ENCODE measurements at regions not wholly inside any gene's neighbourhood (a gene's known extent, or its start where the extent isn't known, plus 50 kb on each side); places are given as distances from the start of the nearest gene placed in this dataset.
"Not testable (repeated sequence)": the region's sequence is repeated elsewhere in the genome, so short reads cannot be mapped to it uniquely, and the experiment has no call there.

DNA sequence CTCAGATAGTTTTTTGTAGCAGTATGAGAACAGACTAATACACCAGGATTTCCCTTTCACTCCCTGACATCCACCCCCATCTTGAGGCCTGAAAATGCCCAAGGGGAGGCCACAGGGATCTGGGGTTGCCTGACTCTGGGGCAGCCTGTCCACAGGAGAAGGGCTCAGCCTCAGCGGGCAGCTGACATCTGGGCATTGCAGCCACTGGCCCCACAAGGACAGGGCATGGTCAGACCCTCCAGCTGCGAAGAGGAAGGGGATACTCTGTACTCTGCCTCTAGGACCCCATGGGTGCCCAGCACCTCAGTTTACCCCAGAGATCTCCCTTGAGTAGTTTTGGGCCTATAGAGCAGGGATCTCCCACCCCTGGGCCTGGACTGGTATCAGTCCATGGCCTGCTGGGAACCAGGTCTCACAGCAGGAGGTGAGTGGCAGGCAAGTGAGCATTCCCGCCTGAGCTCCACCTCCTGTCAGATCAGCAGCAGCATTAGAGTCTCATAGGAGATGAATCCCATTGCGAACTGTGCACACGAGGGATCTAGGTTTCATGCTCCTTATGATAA is 138.9 kb downstream of the HMX1 start:
- no peak for DNase-seq

- DNase-seq = no peak
Observed at GRCh38 chr4:8732092-8732491, 139.5 kb downstream of the CPZ start.

DNA sequence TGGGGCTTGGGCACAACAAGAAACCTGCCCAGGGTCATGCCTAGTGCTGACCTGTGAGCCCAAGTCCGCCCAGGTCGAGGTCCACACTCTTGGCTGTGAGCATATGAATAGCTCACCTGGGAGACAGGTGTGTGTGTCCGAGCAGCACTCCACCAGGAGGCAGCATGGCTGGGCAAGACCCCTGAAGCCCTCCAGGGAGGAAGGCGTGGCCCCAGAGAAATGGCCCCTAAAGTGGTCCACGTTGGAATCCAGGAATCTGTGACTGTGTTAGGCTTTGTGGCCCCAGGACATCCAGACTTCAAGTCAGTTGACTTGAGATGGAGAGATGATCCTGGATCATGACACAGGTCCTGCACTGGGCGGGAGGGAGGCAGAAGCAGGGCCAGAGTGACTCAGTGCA is 138.8 kb downstream of the CPZ start:
- no peak for DNase-seq

DNA sequence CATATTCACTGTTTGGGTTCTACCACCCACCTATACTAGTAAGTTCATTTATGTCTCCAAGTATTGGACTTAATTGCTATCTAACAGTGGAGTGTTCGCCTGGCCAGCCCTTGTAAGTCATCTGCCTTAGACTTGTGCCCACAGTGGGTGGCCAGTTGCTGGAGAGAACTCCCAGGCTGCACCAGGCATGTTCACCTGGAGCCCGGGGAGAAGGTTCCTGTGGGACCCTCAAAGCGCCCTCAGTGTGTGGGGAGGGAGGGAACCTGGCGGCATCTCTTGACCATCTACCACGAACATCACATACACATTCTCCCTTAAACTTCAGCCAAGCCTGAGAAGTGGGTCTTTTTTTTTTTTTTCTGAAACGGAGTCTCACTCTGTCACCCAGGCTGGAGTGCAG is 138.1 kb downstream of the CPZ start:
- no peak for DNase-seq

GRCh38 chr4:8730159-8730558 is 137.6 kb downstream of the CPZ start:
- no peak for DNase-seq

DNA sequence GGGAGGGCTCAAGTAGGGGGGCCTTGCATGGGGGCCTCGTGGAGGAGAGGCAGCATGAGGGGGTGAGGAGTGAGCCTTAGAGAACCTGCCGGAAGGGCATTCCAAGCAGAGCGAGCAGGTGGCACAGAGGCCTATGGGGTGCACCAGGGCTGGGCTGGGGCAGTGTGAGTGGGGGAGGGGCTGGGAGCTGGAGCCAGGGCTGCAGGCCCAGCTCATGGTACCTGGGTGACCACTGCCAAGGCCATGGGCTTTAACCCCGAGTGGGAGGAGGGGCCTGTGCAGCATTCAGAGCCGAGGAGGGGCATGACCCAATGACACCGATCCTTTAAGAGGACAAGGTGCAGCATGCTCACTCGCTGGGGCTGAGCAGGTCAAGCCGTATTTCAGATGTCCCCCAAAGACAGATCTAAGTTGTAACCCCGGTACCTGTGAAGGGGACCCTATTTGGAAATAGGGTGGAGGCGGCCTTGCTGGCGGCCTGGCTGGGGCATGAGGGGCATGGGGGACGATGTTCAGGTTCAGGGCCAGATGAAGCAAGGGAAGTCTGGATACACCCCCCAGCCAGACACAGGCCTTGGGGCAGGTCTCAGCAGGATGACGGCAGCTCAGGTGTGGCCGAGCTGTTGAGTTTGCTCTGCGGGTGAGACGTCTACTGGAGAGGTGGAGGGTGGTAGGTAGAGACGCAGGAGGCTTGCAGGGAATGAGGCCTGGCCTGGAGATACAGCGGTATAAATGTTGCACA is 137.0 kb downstream of the CPZ start:
- DNase-seq = no peak

DNA sequence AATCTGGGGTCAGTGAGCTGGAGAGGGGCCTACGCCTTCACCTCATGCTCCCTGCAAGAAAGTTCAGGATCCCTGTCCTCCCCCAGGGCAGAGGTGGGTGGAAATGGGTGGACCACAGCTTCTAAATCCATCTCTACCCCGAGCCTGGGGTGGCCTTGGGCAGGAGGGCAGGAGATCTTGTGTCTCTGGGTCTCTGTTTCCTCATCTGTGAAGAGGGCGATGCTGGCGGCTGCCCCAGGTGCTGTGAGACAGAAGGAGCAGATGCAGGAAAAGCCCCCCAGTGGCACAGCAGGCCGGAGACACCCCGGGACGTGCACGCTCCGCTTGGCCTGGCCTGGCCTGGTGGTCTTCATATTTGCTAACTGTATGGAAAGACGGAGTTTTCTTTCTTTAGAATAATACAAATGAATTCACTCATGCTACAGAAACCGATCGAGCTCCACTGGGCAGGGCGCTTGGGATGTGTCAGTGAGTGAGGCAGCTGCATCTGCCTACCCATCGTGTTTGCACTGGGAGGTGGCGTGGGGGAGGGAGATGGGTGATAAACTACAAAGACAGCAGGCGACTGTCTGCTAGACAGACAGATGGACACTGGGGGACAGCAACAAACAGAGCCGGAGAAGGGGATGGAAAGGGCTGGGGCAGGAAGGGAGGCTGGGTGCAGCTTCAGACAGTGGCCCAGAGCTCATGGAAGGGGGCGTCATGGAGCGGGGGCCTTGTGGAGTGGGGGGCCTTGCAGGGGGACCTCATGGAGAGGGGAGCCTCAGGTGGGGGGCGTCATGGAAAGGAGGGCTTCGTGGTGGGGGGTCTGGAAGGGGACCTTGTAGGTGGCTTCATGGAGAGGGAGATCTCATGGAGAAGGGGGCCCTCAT is 136.2 kb downstream of the CPZ start:
- DNase-seq = no peak

DNA sequence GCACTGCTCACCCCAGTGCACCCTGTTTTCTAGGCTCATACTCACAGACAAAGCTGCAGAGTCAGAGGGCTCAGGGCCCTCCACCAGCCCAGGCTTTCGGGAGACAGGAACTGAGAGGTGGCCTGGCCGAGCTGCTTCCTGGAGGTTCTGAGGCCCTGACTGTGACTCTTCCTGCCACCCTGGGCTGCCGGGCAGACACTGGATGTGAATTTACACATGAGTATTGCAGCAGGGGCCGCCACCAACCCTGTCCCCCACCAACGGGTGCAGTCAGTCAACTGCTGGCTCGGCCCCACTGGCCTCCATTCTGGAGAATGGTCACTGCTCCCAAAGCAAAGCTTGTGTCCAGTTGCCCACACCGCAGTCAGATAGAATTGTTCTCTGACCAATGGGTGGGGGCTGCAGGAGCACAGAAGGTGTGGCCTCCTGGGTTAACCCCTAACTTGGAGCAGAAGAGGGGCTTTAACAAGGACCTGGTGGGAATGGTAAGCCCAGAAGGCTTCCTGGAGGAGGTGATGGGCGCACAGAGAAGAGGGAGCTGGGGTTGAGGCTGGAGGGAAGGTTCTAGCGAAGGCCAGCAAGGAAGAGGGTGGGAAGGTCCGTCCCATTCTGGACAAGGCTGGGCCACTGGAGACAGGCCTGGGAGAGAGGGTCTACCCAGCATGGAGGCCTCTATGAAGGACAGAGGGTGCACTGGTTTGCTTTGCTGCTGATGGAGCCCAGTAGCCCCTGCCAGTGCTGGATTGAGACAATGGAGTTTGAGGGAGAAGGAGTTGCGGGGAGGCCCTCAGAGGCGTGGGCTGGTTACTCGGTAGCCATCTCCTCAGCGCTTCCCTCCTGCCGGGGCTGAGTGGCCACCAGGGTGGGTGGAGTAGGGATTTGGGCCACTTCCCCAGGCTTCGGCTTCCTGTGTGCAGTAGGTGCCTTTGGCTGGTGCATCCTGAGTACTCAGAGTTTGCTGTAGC is 135.3 kb downstream of the CPZ start:
- no peak for DNase-seq

GRCh38 chr4:8727131-8727530 is 134.6 kb downstream of the CPZ start:
- no peak for DNase-seq

GRCh38 chr4:8726344-8726851 is 133.8 kb downstream of the CPZ start:
- no peak for DNase-seq

- DNase-seq = no peak
Observed at GRCh38 chr4:8725845-8726244, 133.3 kb downstream of the CPZ start.

DNA sequence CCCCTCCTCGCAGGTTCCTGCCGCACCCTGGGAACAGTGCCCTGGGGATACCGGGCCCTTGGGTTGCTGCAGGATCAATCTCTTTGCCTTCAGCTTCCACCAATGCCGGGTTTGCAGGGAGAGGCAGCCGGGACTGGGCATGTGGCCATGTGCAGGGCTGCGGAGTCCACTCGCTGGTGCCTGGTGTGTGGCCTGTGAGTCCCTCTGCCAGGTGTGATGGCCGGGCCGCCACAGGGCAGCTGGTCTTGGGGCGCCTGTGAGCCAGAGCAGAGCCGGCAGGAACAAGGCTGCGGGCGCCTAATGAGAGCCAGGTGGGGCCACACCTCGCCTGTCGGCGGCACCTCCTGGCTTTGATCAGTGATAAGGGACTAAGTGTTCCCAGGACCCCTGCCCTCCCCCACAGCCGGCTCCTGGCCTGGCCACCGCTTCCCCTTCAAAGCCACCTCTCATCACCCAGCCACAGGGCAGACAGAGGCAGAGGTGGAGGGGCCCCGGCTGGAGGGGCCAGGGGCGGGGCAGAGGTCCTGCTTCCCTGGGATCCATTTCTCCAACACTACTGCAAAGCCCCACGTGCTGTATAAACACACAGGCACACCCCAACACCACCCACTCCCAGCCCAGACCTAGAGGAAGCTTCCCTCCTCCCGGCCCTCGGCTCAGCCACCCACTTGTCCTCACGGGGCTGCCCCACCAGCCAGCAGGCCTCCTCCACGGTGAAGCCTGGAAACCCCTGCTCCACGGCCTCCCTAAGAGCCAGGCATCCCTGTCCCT is 132.7 kb downstream of the CPZ start:
- DNase-seq = no peak

DNA sequence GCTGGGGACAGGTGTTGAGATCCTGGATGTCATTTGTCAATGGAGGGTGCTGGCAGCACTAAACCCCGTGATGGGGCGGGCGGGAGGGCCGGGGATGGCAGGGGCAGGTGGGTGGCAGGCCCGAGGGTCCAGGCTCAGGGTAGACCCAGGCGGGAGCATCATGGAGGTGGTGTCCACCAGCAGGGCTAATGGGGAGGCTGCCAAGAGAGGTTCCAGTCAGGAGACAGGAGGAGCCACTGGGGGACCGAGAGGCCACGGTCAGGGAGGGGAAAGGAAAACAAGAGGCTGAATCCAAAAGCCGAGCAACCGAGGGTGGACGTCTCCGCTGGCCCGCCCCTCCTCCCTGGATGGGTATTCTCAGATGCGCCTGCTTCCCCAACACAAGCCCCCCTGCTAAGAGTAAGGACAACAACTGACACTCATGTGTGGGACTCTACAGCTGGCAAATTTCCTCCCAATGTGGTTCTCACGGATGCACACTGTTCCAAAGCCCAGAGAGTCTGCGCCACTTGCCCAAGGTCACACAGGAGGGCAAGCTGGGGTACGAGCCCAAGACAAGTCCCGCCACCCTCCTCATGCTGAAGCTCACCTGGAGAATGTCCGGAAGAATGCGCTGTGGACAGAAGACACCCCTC is 132.0 kb downstream of the CPZ start:
- no peak for DNase-seq

DNA sequence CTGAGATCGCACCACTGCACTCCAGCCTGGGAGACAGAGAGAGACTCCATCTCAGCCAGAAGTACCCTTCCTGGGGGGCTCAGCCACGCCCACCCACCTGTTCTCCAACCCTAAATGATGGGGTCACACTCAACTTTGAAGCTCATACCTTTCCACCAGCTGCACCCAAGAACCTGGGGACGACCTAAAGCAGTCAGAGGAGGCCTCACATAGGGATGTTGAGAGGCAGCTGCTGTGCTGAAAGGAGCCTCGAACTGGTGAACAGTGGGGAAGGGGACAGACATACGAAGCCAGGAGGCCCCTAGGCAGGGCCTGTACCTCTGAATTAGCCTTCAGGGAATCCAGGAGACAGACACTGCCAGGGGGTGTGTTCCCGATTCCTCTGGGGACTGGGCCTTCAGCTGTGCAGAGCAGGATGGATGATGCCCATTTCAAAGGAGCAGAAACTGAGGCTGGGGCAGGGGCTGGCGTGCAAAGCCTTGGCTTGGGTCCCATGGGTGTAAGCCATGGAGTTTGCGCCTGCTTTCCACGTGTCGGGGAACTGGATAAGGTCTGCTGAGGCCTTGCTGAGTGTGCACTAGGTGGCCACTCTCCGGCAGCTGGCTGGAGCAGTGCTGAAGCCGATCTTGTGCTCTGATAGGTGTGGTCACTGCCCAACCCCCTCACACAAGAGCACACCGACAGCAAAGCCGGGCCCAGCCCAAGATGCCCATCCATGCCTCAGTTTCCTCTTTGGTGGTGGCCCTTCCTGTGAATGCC is 130.8 kb downstream of the CPZ start:
- no peak for DNase-seq

GRCh38 chr4:8722556-8722955 is 130.0 kb downstream of the CPZ start:
- no peak for DNase-seq

DNA sequence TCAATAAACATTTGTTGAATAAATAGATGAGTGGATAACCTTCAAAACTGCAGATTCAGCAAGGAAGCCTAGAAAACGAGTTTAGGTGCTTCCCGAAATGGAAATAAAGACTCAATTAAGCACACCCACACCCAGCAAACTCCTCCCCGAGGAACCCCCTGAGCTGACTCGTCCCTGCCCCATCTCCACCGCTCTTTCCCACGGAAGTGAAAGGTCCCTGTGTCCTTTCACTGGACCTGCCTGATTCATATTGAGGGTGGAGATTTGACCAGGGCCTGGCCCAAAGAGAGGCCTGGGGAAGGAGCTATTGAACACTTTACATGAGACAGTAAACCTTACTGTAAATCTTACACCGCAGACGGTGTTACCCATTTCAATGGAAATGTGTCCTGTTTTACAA is 129.1 kb downstream of the CPZ start:
- no peak for DNase-seq

- DNase-seq = no peak
Observed at GRCh38 chr4:8719421-8719820, 126.9 kb downstream of the CPZ start.

DNA sequence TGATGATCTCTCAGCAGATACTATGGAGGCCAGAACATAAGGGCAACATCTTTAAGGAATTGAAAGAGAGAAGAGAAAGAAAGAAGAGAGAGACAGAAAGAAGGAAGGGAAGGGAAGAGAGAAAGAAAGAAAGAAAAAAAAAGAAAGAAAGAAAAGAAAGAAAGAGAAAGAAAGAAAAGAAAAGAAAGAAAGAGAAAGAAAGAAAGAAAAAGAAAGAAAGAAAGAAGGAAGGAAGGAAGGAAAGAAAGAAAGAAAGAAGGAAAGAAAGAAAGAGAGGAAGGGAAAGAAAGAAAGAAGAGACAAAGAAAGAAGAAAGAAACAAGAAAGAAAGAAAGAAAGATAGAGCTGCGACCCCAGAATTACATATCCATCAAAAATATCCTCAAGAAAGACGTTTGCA is 124.9 kb downstream of the CPZ start:
- not testable (repeated sequence) for DNase-seq

GRCh38 chr4:8710946-8711345 is 118.4 kb downstream of the CPZ start:
- no peak for DNase-seq

- no peak for DNase-seq
Observed at GRCh38 chr4:8710416-8710815, 117.9 kb downstream of the CPZ start.
